Tibial artery (tissue), 4 donors: ENCODE measurements at regions not wholly inside any gene's neighbourhood (a gene's known extent, or its start where the extent isn't known, plus 50 kb on each side); places are given as distances from the start of the nearest gene placed in this dataset.
A peak's percentile ranks its signal among the peaks of the same experiment; 100 is the strongest.

Source experiments
- DNase-seq, 2 donors: peaks; one replicate each; pipeline ENCODE4 v3.0.0-alpha.2; 2019
- H3K27ac ChIP-seq, 2 donors: fragments of 200-600 bp; sonication (generic) in 1 of 2; 1 replicate in 1 of 2; 2 replicates in 1 of 2; pipeline ENCODE4 v1.5.1; 2018 to 2019; ENCODE audit warnings: mild to moderate bottlenecking in 1 of 2
- H3K27me3 ChIP-seq, 2 donors: fragments of 200-600 bp; sonication (generic) in 1 of 2; one replicate each; pipeline versions ENCODE4 v1.5.1 to v1.6.0; 2016 to 2019
- H3K36me3 ChIP-seq, 3 donors: fragments of 200-600 bp; sonication (generic) in 2 of 3; one replicate each; pipeline ENCODE4 v1.5.1; 2016 to 2019; ENCODE audit warnings: mild to moderate bottlenecking in 2 of 3
- H3K4me1 ChIP-seq, 4 donors: fragments of 200-600 bp; sonication (generic) in 2 of 4; 1 replicate in 3 of 4; 2 replicates in 1 of 4; pipeline ENCODE4 v1.5.1; 2016 to 2019
- H3K4me3 ChIP-seq, 2 donors: fragments of 200-600 bp; sonication (generic) in 1 of 2; 1 replicate in 1 of 2; 2 replicates in 1 of 2; pipeline ENCODE4 v1.5.1; 2018 to 2019; ENCODE audit warnings: mild to moderate bottlenecking in 2 of 2
- H3K9me3 ChIP-seq, 3 donors: fragments of 200-600 bp; sonication (generic) in 1 of 3; one replicate each; pipeline ENCODE4 v1.5.1; 2016 to 2019
- CTCF ChIP-seq, 2 experiments: fragments of 200-600 bp in 1 of 2; fragments of 450-650 bp in 1 of 2; IDR thresholded peaks; one replicate each; pipeline ENCODE4 v1.5.1; 2017 to 2019; ENCODE audit warnings: antibody characterized with exemption in 2 of 2, mild to moderate bottlenecking in 1 of 2, moderate library complexity in 1 of 2
- intact Hi-C: fragments of 100-400 bp; cut with DNase I; formaldehyde crosslinking; loops from one replicate; pipeline ENCODE4 v1.15.0; 2023; ENCODE audit warnings: low total_unique reads

GRCh38 chr1:95701450-95702173 lies 467.6 kb downstream of the RWDD3 start:
- Histone ChIP-seq H3K4me1 (no peaks in the 10 kb centered on the region), H3K4me3 (no peak overlapping the region), H3K27me3 (no peaks in the 10 kb centered on the region), H3K9me3 (peaks cover 0 to 30% (median 11%) of the 10 kb centered on the region in 3 donors), H3K36me3 (no peaks in the 10 kb centered on the region), H3K27ac (no peak overlapping the region)
- DNase-seq, result peak in 1 of 2 donors; percentile 57
- intact Hi-C loops, result no loop called here
- TF ChIP-seq CTCF (IDR thresholded peaks at IDR 0.05), result no peak

GRCh38 chr1:95703046-95703445 lies 469.0 kb downstream of the RWDD3 start:
- no peak for TF ChIP-seq CTCF (IDR thresholded peaks at IDR 0.05)
- Histone ChIP-seq H3K27me3 (no peaks in the 10 kb centered on the region), H3K36me3 (no peaks in the 10 kb centered on the region), H3K4me3 (no peak overlapping the region), H3K4me1 (no peaks in the 10 kb centered on the region), H3K27ac (no peak overlapping the region), H3K9me3 (peaks cover 0 to 31% (median 11%) of the 10 kb centered on the region in 3 donors)
- DNase-seq, result no peak
- intact Hi-C loops, result no loop called here

GRCh38 chr1:95716097-95716496 lies 482.1 kb downstream of the RWDD3 start:
- no peaks in the 10 kb centered on the region for H3K36me3 ChIP-seq
- no peaks in the 10 kb centered on the region for H3K9me3 ChIP-seq
- no peaks in the 10 kb centered on the region for H3K4me1 ChIP-seq
- TF ChIP-seq CTCF (IDR thresholded peaks at IDR 0.05), result no peak
- H3K27me3 ChIP-seq, result no peaks in the 10 kb centered on the region
- H3K27ac ChIP-seq, result no peak overlapping the region
- no peak for DNase-seq
- intact Hi-C loops, result no loop called here
- no peak overlapping the region for H3K4me3 ChIP-seq

GRCh38 chr1:95716550-95716949 lies 482.5 kb downstream of the RWDD3 start:
- no peaks in the 10 kb centered on the region for H3K36me3 ChIP-seq
- no peak for DNase-seq
- no peak overlapping the region for H3K4me3 ChIP-seq
- no peaks in the 10 kb centered on the region for H3K9me3 ChIP-seq
- TF ChIP-seq CTCF (IDR thresholded peaks at IDR 0.05), result no peak
- no peak overlapping the region for H3K27ac ChIP-seq
- no peaks in the 10 kb centered on the region for H3K4me1 ChIP-seq
- H3K27me3 ChIP-seq, result no peaks in the 10 kb centered on the region
- intact Hi-C loops, result no loop called here

GRCh38 chr1:95723346-95723745 lies 489.3 kb downstream of the RWDD3 start:
- TF ChIP-seq CTCF (IDR thresholded peaks at IDR 0.05), result no peak
- Histone ChIP-seq H3K9me3 (no peaks in the 10 kb centered on the region), H3K4me1 (no peaks in the 10 kb centered on the region), H3K4me3 (no peak overlapping the region), H3K36me3 (no peaks in the 10 kb centered on the region), H3K27me3 (no peaks in the 10 kb centered on the region), H3K27ac (no peak overlapping the region)
- DNase-seq, result no peak
- intact Hi-C loops, result no loop called here
